Sigmoid colon (tissue), 6 donors: ENCODE measurements at regions not wholly inside any gene's neighbourhood (a gene's known extent, or its start where the extent isn't known, plus 50 kb on each side); places are given as distances from the start of the nearest gene placed in this dataset.

ENCODE experiments used
- DNase-seq: peaks from one replicate; pipeline ENCODE4 v3.0.0-alpha.2; 2019
- H3K27ac ChIP-seq, 4 donors: fragments of 200-600 bp; sonication (generic); one replicate each; pipeline ENCODE4 v1.5.1; 2016 to 2019; ENCODE audit warnings: mild to moderate bottlenecking in 1 of 4
- H3K27me3 ChIP-seq, 3 donors: fragments of 200-600 bp; sonication (generic); one replicate each; pipeline ENCODE4 v1.5.1; 2019; ENCODE audit warnings: mild to moderate bottlenecking in 1 of 3
- H3K36me3 ChIP-seq, 4 donors: fragments of 200-600 bp; sonication (generic); one replicate each; pipeline ENCODE4 v1.5.1; 2016 to 2019
- H3K4me1 ChIP-seq, 4 donors: fragments of 200-600 bp; sonication (generic); one replicate each; pipeline ENCODE4 v1.5.1; 2017 to 2019
- H3K4me3 ChIP-seq, 4 donors: fragments of 200-600 bp; sonication (generic); one replicate each; pipeline ENCODE4 v1.5.1; 2017 to 2019; ENCODE audit warnings: mild to moderate bottlenecking in 2 of 4, moderate library complexity in 1 of 4
- H3K9me3 ChIP-seq, 4 donors: fragments of 200-600 bp in 3 of 4; sonication (generic) in 3 of 4; one replicate each; pipeline versions ENCODE4 v1.5.1 to v1.6.1; 2013 to 2019
- CTCF ChIP-seq, 4 experiments: fragments of 450-650 bp in 3 of 4; fragments of 200-600 bp in 1 of 4; IDR thresholded peaks; one replicate each; pipeline ENCODE4 v1.5.1; 2016 to 2019; ENCODE audit warnings: antibody characterized with exemption in 4 of 4, mild to moderate bottlenecking in 3 of 4, moderate library complexity in 2 of 4
- EP300 ChIP-seq, 4 donors: sonication (generic); formaldehyde crosslinking; IDR thresholded peaks; one replicate each; pipeline ENCODE4 v1.6.1; 2017; ENCODE audit warnings: antibody characterized with exemption in 4 of 4
- POLR2A ChIP-seq, 2 donors: fragments of 450-650 bp; IDR thresholded peaks; one replicate each; pipeline ENCODE4 v1.6.1; 2016; ENCODE audit warnings: antibody characterized with exemption in 2 of 2, mild to moderate bottlenecking in 2 of 2, moderate library complexity in 2 of 2
- POLR2AphosphoS5 ChIP-seq, 4 donors: sonication (generic); formaldehyde crosslinking; IDR thresholded peaks; one replicate each; pipeline ENCODE4 v1.6.1; 2017; ENCODE audit warnings: antibody characterized with exemption in 4 of 4
- WGBS, 2 donors: extraction: QIAGEN DNeasy Blood & Tissue Kit; methylation state at CpG; one replicate each; pipeline ENCODE4 v1.1.7; 2013; 5-methylcytosine and 5-hydroxymethylcytosine counted together
- intact Hi-C: fragments of 100-400 bp; cut with DNase I; formaldehyde crosslinking; loops from one replicate; pipeline ENCODE4 v1.15.1; 2023
- donor health status: healthy with polysubstance abuse.
- donor health status: healthy.

GRCh38 chr4:181647396-181648147 lies 595.6 kb upstream of the TENM3 start:
- 43 to 57% methylated on average over 19 of the region's 19 CpGs for WGBS, 2 donors
- H3K9me3 ChIP-seq: peaks cover 0 to 3% (median 0%) of the 10 kb centered on the region in 4 donors
- H3K27me3 ChIP-seq: peaks cover 0 to 4% (median 0%) of the 10 kb centered on the region in 3 donors
- H3K4me1 ChIP-seq: no peaks in the 10 kb centered on the region
- H3K36me3 ChIP-seq: no peaks in the 10 kb centered on the region
- intact Hi-C loops: no loop called here
- DNase-seq: no peak
- TF ChIP-seq CTCF (IDR thresholded peaks at IDR 0.05) (no peak), POLR2A (IDR thresholded peaks at IDR 0.05) (no peak), EP300 (IDR thresholded peaks at IDR 0.05) (no peak), POLR2AphosphoS5 (IDR thresholded peaks at IDR 0.05) (no peak)
- no peak overlapping the region for H3K4me3 ChIP-seq
- H3K27ac ChIP-seq: no peak overlapping the region

- DNase-seq: no peak
- Histone ChIP-seq H3K9me3 (no peaks in the 10 kb centered on the region), H3K4me1 (no peaks in the 10 kb centered on the region), H3K27me3 (peaks cover 0 to 4% (median 0%) of the 10 kb centered on the region in 3 donors), H3K27ac (no peak overlapping the region), H3K4me3 (no peak overlapping the region), H3K36me3 (no peaks in the 10 kb centered on the region)
- intact Hi-C loops: no loop called here
- TF ChIP-seq EP300 (IDR thresholded peaks at IDR 0.05) (no peak), CTCF (IDR thresholded peaks at IDR 0.05) (no peak), POLR2A (IDR thresholded peaks at IDR 0.05) (no peak), POLR2AphosphoS5 (IDR thresholded peaks at IDR 0.05) (no peak)
- WGBS, 2 donors: 43 to 71% methylated on average over 4 of the region's 4 CpGs
These were observed 593.0 kb upstream of the TENM3 start for GRCh38 chr4:181650033-181650825.

GRCh38 chr4:181656748-181657147 lies 586.5 kb upstream of the TENM3 start:
- intact Hi-C loops: no loop called here
- TF ChIP-seq CTCF (IDR thresholded peaks at IDR 0.05) (no peak), POLR2AphosphoS5 (IDR thresholded peaks at IDR 0.05) (no peak), POLR2A (IDR thresholded peaks at IDR 0.05) (no peak), EP300 (IDR thresholded peaks at IDR 0.05) (no peak)
- no peak overlapping the region for H3K27ac ChIP-seq

GRCh38 chr4:181659202-181659601 lies 584.0 kb upstream of the TENM3 start:
- intact Hi-C loops: no loop called here
- WGBS, 2 donors: 63 to 73% methylated on average over 3 of the region's 3 CpGs
- no peaks in the 10 kb centered on the region for H3K9me3 ChIP-seq
- no peak overlapping the region for H3K27ac ChIP-seq
- no peaks in the 10 kb centered on the region for H3K4me1 ChIP-seq
- no peaks in the 10 kb centered on the region for H3K27me3 ChIP-seq
- no peak for TF ChIP-seq CTCF (IDR thresholded peaks at IDR 0.05)
- no peak for TF ChIP-seq EP300 (IDR thresholded peaks at IDR 0.05)
- TF ChIP-seq POLR2A (IDR thresholded peaks at IDR 0.05): no peak
- no peak for TF ChIP-seq POLR2AphosphoS5 (IDR thresholded peaks at IDR 0.05)
- no peaks in the 10 kb centered on the region for H3K36me3 ChIP-seq
- no peak for DNase-seq
- no peak overlapping the region for H3K4me3 ChIP-seq

More at GRCh38 chr4:181656748-181657147, 586.5 kb upstream of the TENM3 start:
- 87 to 91% methylated on average over 5 of the region's 5 CpGs for WGBS, 2 donors
- no peak overlapping the region for H3K4me3 ChIP-seq
- no peaks in the 10 kb centered on the region for H3K9me3 ChIP-seq
- DNase-seq: no peak
- no peaks in the 10 kb centered on the region for H3K36me3 ChIP-seq
- no peaks in the 10 kb centered on the region for H3K27me3 ChIP-seq
- no peaks in the 10 kb centered on the region for H3K4me1 ChIP-seq
